H9 (cell line): ENCODE measurements at regions not wholly inside any gene's neighbourhood (a gene's known extent, or its start where the extent isn't known, plus 50 kb on each side); places are given as distances from the start of the nearest gene placed in this dataset.

Experiments used
- DNase-seq: peaks from one replicate; pipeline ENCODE4 v3.0.0-alpha.2; 2017
- H2AFZ ChIP-seq: one replicate; pipeline ENCODE4 v1.6.1; 2013; ENCODE audit warnings: mild to moderate bottlenecking, low read length, control low read depth, moderate library complexity
- H2AK5ac ChIP-seq: 2 replicates; pipeline ENCODE4 v1.6.1; 2013; ENCODE audit warnings: low read length, control low read depth, mixed read lengths; ENCODE audit not compliant: insufficient read length
- H2BK120ac ChIP-seq: one replicate; pipeline ENCODE4 v1.6.1; 2013; ENCODE audit warnings: low read depth, mild to moderate bottlenecking, low read length, control low read depth, inconsistent platforms; ENCODE audit not compliant: poor library complexity, severe bottlenecking
- H2BK12ac ChIP-seq: 2 replicates; pipeline ENCODE4 v1.6.1; 2013; ENCODE audit warnings: low read length, control low read depth, mixed read lengths, low read depth; ENCODE audit not compliant: insufficient read length
- H2BK15ac ChIP-seq: 2 replicates; pipeline ENCODE4 v1.6.1; 2013; ENCODE audit warnings: low read depth, low read length, control low read depth
- H2BK20ac ChIP-seq: one replicate; pipeline ENCODE4 v1.6.1; 2013; ENCODE audit warnings: low read depth, mild to moderate bottlenecking, low read length, control low read depth, inconsistent platforms; ENCODE audit not compliant: poor library complexity, severe bottlenecking
- H2BK5ac ChIP-seq: 2 replicates; pipeline ENCODE4 v1.6.1; 2013; ENCODE audit warnings: low read length, control low read depth, mixed read lengths; ENCODE audit not compliant: insufficient read length
- H3K14ac ChIP-seq: 2 replicates; pipeline ENCODE4 v1.6.1; 2013; ENCODE audit warnings: low read length, control low read depth; ENCODE audit not compliant: insufficient read depth
- H3K18ac ChIP-seq: 2 replicates; pipeline ENCODE4 v1.6.1; 2013; ENCODE audit warnings: low read depth, mild to moderate bottlenecking, mixed read lengths, low read length, control low read depth; ENCODE audit not compliant: insufficient read length
- H3K23ac ChIP-seq: 2 replicates; pipeline ENCODE4 v1.6.1; 2013; ENCODE audit warnings: low read length, control low read depth, mixed read lengths, low read depth; ENCODE audit not compliant: insufficient read length
- H3K23me2 ChIP-seq: 2 replicates; pipeline ENCODE4 v1.6.1; 2013; ENCODE audit warnings: low read depth, mild to moderate bottlenecking, mixed read lengths, low read length, control low read depth; ENCODE audit not compliant: insufficient read length, poor library complexity, severe bottlenecking
- H3K27ac ChIP-seq: 2 replicates; pipeline ENCODE4 v1.5.1; 2013; ENCODE audit warnings: low read length, control low read depth, mixed read lengths, low read depth; ENCODE audit not compliant: insufficient read length
- H3K27me3 ChIP-seq: 2 replicates; pipeline ENCODE4 v1.6.1; 2013; ENCODE audit warnings: low read length, control low read depth, inconsistent platforms; ENCODE audit not compliant: insufficient read depth
- H3K4ac ChIP-seq: 2 replicates; pipeline ENCODE4 v1.6.1; 2013; ENCODE audit warnings: low read depth, mild to moderate bottlenecking, control low read depth, inconsistent platforms, low read length, moderate library complexity
- H3K4me1 ChIP-seq: 2 replicates; pipeline ENCODE4 v1.6.1; 2013; ENCODE audit warnings: low read length, control low read depth, inconsistent platforms; ENCODE audit not compliant: insufficient read depth
- H3K4me2 ChIP-seq: 2 replicates; pipeline ENCODE4 v1.6.1; 2013; ENCODE audit warnings: low read length, control low read depth, mixed read lengths; ENCODE audit not compliant: insufficient read length, insufficient read depth
- H3K56ac ChIP-seq: 2 replicates; pipeline ENCODE4 v1.6.1; 2013; ENCODE audit warnings: low read depth, mild to moderate bottlenecking, mixed read lengths, low read length, control low read depth; ENCODE audit not compliant: insufficient read length
- H3K79me1 ChIP-seq: 2 replicates; pipeline ENCODE4 v1.6.1; 2013; ENCODE audit warnings: low read depth, mild to moderate bottlenecking, moderate library complexity, low read length, control low read depth, inconsistent platforms; ENCODE audit not compliant: insufficient read depth, poor library complexity, severe bottlenecking
- H3K79me2 ChIP-seq: 2 replicates; pipeline ENCODE4 v1.6.1; 2013; ENCODE audit warnings: low read length, control low read depth, inconsistent platforms; ENCODE audit not compliant: insufficient read depth
- H3K9ac ChIP-seq: 2 replicates; pipeline ENCODE4 v1.6.1; 2013; ENCODE audit warnings: low read length, control low read depth, mixed read lengths; ENCODE audit not compliant: insufficient read length; ENCODE audit errors: extremely low read depth
- H3K9me3 ChIP-seq: one replicate; pipeline ENCODE4 v1.6.1; 2013; ENCODE audit warnings: low read depth, low read length, inconsistent platforms; ENCODE audit not compliant: control insufficient read depth
- H3T11ph ChIP-seq: one replicate; pipeline ENCODE4 v1.6.1; 2013; ENCODE audit warnings: mild to moderate bottlenecking, low read length, control low read depth, inconsistent platforms
- H4K20me1 ChIP-seq: one replicate; pipeline ENCODE4 v1.6.1; 2013; ENCODE audit not compliant: control insufficient read depth, insufficient read length, insufficient read depth
- H4K5ac ChIP-seq: 2 replicates; pipeline ENCODE4 v1.6.1; 2013; ENCODE audit warnings: low read depth, mild to moderate bottlenecking, mixed read lengths, low read length, control low read depth; ENCODE audit not compliant: insufficient read length
- H4K8ac ChIP-seq: replicated peaks from 2 replicates; pipeline ENCODE4 v1.6.1; 2013; ENCODE audit warnings: low read length, control low read depth, mixed read lengths, low read depth; ENCODE audit not compliant: insufficient read length
- H4K91ac ChIP-seq: 2 replicates; pipeline ENCODE4 v1.6.1; 2013; ENCODE audit warnings: low read depth, mild to moderate bottlenecking, moderate library complexity, mixed read lengths, low read length, control low read depth; ENCODE audit not compliant: insufficient read length
- H3K27ac Mint-ChIP-seq, 3 experiments: 2 replicates in 2 of 3; 3 replicates in 1 of 3; pipeline ENCODE4 v1.8.0; 2020 to 2021; ENCODE audit warnings: mixed read lengths in 3 of 3, mild to moderate bottlenecking in 1 of 3, moderate library complexity in 1 of 3
- H3K27me3 Mint-ChIP-seq: 2 replicates; pipeline ENCODE4 v1.8.0; 2021; ENCODE audit warnings: low read depth, mild to moderate bottlenecking, moderate library complexity, mixed read lengths
- H3K36me3 Mint-ChIP-seq, 3 experiments: 2 replicates in 2 of 3; 3 replicates in 1 of 3; pipeline ENCODE4 v1.8.0; 2020 to 2021; ENCODE audit warnings: low read depth in 3 of 3, mixed read lengths in 3 of 3; ENCODE audit not compliant: insufficient read depth in 1 of 3
- H3K4me1 Mint-ChIP-seq, 2 experiments: 2 replicates each; pipeline ENCODE4 v1.8.0; 2020; ENCODE audit warnings: mixed read lengths in 2 of 2
- H3K4me3 Mint-ChIP-seq, 2 experiments: 2 replicates in 1 of 2; 3 replicates in 1 of 2; pipeline ENCODE4 v1.8.0; 2020 to 2021; ENCODE audit warnings: mild to moderate bottlenecking in 2 of 2, mixed read lengths in 2 of 2, moderate library complexity in 1 of 2
- H3K9me3 Mint-ChIP-seq, 2 experiments: 2 replicates in 1 of 2; 3 replicates in 1 of 2; pipeline ENCODE4 v1.8.0; 2020; ENCODE audit warnings: mild to moderate bottlenecking in 2 of 2, mixed read lengths in 2 of 2, moderate library complexity in 1 of 2
- CTCF ChIP-seq: fragments of 200-600 bp; sonication (generic); conservative IDR thresholded peaks from 3 replicates; pipeline ENCODE4 v1.8.0; 2021; ENCODE audit warnings: antibody characterized with exemption, mild to moderate bottlenecking
- WGBS: extraction: QIAGEN DNeasy Blood & Tissue Kit; methylation state at CpG from one replicate; pipeline ENCODE4 v1.1.7; 2013; ENCODE audit warnings: missing lambda C conversion rate, low lambda C conversion rate, mixed read lengths; ENCODE audit not compliant: insufficient read length; ENCODE audit errors: extremely low coverage; 5-methylcytosine and 5-hydroxymethylcytosine counted together

GRCh38 chr18:44341759-44342158, 338.9 kb upstream of the SETBP1 start:
- no peak overlapping the region for H4K5ac ChIP-seq
- H2AFZ ChIP-seq, result no peak overlapping the region
- no peak overlapping the region for H3K9ac ChIP-seq
- H3K9me3 ChIP-seq, result no peaks in the 10 kb centered on the region
- no peak for DNase-seq
- no peak overlapping the region for H3K27ac ChIP-seq
- Mint-ChIP-seq H3K4me3 (no peak overlapping the region), H3K27me3 (no peaks in the 10 kb centered on the region), H3K4me1 (no peaks in the 10 kb centered on the region), H3K36me3 (peaks cover 0 to 3% (median 0%) of the 10 kb centered on the region in 3 experiments; a peak in 2 of 7 replicates), H3K27ac (no peak overlapping the region), H3K9me3 (peaks cover 6 to 7% of the 10 kb centered on the region in 2 experiments; a peak in 3 of 5 replicates)
- no peaks in the 10 kb centered on the region for H3K79me2 ChIP-seq
- H3K4me2 ChIP-seq, result no peak overlapping the region
- no peak overlapping the region for H3K23ac ChIP-seq
- H2BK15ac ChIP-seq, result no peak overlapping the region
- H2BK12ac ChIP-seq, result no peak overlapping the region
- no peak for TF ChIP-seq CTCF
- no peak overlapping the region for H3T11ph ChIP-seq
- H3K4me1 ChIP-seq, result no peaks in the 10 kb centered on the region
- H2BK20ac ChIP-seq, result no peak overlapping the region
- no peak overlapping the region for H2AK5ac ChIP-seq
- no peaks in the 10 kb centered on the region for H4K20me1 ChIP-seq
- H3K14ac ChIP-seq, result no peak overlapping the region
- no peaks in the 10 kb centered on the region for H3K23me2 ChIP-seq
- H2BK5ac ChIP-seq, result no peak overlapping the region
- no peaks in the 10 kb centered on the region for H3K27me3 ChIP-seq
- no peak overlapping the region for H3K18ac ChIP-seq
- H3K4ac ChIP-seq, result no peak overlapping the region
- H4K91ac ChIP-seq, result no peak overlapping the region
- no peaks in the 10 kb centered on the region for H3K79me1 ChIP-seq
- H2BK120ac ChIP-seq, result no peak overlapping the region
- no peak overlapping the region for H4K8ac ChIP-seq
- H3K56ac ChIP-seq, result no peak overlapping the region
- WGBS, result no CpG with 5 or more reads among the region's 1 CpG
